ENCODE measurements at regions not wholly inside any gene's neighbourhood (a gene's known extent, or its start where the extent isn't known, plus 50 kb on each side); places are given as distances from the start of the nearest gene placed in this dataset.

DNA sequence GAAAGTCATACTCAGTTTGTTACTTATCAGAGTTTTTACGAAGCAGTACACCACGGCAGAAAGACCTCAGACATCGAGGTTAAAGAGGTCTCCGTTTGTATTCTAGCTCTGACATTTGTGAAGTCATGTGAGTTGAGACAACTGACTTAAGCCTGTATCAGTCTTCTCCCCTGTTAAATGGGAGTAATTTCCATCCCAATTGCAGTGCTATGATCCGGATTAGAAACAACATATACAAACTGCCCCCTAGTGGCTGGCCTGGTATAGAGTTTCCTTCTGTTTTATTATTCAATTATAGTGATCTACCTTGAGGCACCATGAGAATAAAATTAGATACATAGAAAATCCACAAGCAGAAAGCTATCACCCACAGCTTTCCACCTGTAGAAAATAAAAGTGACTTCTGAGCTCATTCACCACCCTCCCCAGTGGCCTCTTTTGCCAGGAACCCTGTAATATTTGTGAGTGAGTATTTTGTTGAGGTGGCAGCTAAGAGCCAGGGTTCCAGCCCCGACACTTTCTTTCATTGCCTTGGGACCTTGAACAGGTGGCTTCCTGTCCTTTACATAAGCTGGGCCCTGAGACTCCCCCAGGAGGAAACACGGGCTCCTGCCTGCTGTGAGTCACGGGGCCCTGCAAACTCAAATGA is 607.2 kb upstream of the MGMT start:
- 72 to 77% methylated on average over 8 of the region's 8 CpGs for WGBS, 2 donors
- intact Hi-C loops (cut with DNase I; ENCODE audit: low total_unique reads): no loop called here
- peak; percentile 15 to 77 for DNase-seq (ENCODE audit: low spot score in 2 of 2)
- TF ChIP-seq, protein P1, sequence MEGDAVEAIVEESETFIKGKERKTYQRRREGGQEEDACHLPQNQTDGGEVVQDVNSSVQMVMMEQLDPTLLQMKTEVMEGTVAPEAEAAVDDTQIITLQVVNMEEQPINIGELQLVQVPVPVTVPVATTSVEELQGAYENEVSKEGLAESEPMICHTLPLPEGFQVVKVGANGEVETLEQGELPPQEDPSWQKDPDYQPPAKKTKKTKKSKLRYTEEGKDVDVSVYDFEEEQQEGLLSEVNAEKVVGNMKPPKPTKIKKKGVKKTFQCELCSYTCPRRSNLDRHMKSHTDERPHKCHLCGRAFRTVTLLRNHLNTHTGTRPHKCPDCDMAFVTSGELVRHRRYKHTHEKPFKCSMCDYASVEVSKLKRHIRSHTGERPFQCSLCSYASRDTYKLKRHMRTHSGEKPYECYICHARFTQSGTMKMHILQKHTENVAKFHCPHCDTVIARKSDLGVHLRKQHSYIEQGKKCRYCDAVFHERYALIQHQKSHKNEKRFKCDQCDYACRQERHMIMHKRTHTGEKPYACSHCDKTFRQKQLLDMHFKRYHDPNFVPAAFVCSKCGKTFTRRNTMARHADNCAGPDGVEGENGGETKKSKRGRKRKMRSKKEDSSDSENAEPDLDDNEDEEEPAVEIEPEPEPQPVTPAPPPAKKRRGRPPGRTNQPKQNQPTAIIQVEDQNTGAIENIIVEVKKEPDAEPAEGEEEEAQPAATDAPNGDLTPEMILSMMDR (IDR thresholded peaks at IDR 0.05): no peak
- no peak for TF ChIP-seq POLR2A (IDR thresholded peaks at IDR 0.05)
- no peak overlapping the region for H3K4me3 ChIP-seq (ENCODE audit: low read depth, poor library complexity, severe bottlenecking)

DNA sequence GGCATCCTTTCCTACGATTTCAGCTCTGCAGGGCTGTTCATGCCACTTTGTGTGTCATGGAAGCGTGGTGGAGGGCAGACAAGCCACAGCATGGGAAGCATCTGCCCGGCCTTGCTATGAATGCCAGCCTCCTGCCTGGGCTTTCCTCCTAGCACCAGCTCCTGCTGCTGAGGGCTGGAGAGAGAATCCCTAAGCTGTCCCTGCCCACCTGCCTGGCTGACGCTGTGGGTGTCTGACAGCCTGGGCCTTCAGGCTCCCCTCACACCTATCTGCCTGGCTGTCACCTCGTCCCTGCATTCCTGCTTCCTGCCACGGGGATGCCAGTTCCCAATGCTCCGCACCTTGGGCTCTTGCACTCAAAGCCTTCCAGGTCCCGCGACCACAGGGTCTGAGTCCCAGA is 606.5 kb upstream of the MGMT start:
- WGBS, 2 donors: 70 to 74% methylated on average over 9 of the region's 9 CpGs
- intact Hi-C loops (cut with DNase I; ENCODE audit: low total_unique reads): no loop called here
- H3K4me3 ChIP-seq (ENCODE audit: low read depth, poor library complexity, severe bottlenecking): no peak overlapping the region
- TF ChIP-seq, protein P1 (IDR thresholded peaks at IDR 0.05): no peak
- TF ChIP-seq POLR2A (IDR thresholded peaks at IDR 0.05): no peak
- DNase-seq (ENCODE audit: low spot score in 2 of 2): peak in 1 of 2 donors; percentile 7

DNA sequence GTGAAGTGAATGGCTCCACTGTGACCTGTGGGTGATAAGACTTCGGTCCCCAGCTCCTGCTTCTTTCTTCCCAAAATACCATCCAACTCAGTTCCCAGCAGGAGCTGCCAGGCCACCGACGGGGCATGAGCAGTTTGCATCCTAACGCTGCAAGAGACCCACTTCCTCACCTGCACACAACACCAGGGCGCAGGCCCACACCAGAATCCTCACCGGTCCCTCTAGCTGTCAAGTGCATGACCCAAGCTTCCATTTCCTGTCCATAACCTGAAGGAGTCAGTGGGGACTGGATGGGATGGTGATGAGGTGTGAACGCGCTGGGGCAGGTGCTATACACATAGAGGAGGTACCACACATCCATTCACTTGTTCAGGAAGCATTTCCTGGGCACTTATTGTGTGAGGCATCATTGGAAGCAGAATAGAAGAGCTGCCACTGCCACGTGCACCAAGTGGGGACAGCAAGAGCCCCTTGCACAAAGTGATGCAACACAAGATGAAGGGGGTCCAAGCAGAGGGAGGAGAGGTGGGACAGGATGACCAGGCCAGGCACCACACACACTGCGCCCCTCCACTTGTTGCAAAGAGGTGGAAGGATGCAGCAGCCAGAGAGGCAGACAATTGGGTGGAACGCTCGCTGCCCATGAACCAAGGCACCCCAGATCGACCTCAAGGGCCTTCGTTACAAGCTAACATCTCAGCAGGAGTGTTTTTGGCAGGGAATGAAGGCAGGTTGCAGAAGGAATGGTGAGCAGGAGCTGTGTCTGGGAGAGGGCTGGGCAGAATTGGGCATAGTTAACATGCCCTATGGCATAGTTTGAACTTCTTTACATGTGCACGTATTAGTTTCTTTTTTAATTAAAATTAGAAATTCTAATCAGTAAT is 605.8 kb upstream of the MGMT start:
- WGBS, 2 donors: 91 to 94% methylated on average over 15 of the region's 15 CpGs
- intact Hi-C loops (cut with DNase I; ENCODE audit: low total_unique reads): no loop called here
- TF ChIP-seq, protein P1 (IDR thresholded peaks at IDR 0.05): no peak
- TF ChIP-seq POLR2A (IDR thresholded peaks at IDR 0.05): no peak
- H3K4me3 ChIP-seq (ENCODE audit: low read depth, poor library complexity, severe bottlenecking): no peak overlapping the region
- peak; percentile 5 to 54 for DNase-seq (ENCODE audit: low spot score in 2 of 2)

DNA sequence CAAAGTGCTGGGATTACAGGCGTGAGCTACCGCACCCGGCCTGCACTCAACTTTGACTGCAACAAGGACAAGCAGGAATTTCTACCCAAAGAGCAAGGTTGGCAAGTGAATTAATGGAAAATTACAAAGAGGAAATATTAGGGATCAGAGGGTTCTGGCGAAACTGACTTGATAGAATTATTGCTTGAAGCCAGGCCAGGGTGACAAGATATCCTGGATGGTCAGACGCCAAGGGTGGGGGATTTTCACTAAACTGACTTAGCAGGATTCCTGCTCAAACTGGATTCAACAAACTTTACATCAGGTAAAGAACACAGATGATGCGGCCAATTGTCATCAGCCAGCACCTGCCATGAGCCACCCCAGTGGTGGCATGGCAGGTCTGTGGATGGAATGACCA is 603.6 kb upstream of the MGMT start:
- no peak for TF ChIP-seq POLR2A (IDR thresholded peaks at IDR 0.05)
- TF ChIP-seq, protein P1 (IDR thresholded peaks at IDR 0.05): no peak
- 85 to 86% methylated on average over 6 of the region's 6 CpGs for WGBS, 2 donors
- peak; percentile 12 to 26 for DNase-seq (ENCODE audit: low spot score in 2 of 2)
- no peak overlapping the region for H3K4me3 ChIP-seq (ENCODE audit: low read depth, poor library complexity, severe bottlenecking)
- intact Hi-C loops (cut with DNase I; ENCODE audit: low total_unique reads): no loop called here

DNA sequence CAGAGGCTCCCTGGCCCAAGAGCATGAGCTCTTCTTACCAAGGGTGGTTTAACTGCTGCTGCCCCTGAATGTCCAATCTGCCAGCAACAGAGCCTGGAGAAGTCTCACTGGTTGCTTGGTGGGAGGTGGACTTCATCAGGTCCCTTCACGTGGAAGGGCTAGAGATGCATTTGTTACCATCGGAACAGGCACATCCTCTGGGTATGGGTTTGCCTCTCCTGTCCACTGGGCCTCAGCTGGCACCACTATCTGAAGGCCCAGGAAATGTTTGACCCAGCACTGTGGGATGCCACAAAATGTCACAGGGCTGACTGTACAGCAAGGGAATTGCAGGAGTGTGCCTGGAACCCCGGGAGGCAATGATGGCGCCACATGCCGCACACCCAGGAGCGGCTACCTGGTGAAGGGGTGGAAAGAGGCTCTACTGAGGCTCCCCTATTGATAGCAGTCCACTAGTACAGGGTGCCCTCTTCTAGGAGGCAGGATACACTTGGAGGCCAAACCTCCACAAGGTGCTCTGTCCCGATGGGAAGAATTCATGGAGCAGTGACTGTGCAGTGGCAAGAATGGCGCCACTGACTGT is 603.1 kb upstream of the MGMT start:
- peak in 1 of 2 donors; percentile 75 for DNase-seq (ENCODE audit: low spot score in 2 of 2)
- WGBS, 2 donors: 98 to 100% methylated on average over 7 to 8 of the region's 8 CpGs
- TF ChIP-seq POLR2A (IDR thresholded peaks at IDR 0.05): no peak
- TF ChIP-seq, protein P1 (IDR thresholded peaks at IDR 0.05): no peak
- intact Hi-C loops (cut with DNase I; ENCODE audit: low total_unique reads): no loop called here
- H3K4me3 ChIP-seq (ENCODE audit: low read depth, poor library complexity, severe bottlenecking): no peak overlapping the region

All from lower leg skin (tissue), 4 donors.